ENCODE measurements at regions not wholly inside any gene's neighbourhood (a gene's known extent, or its start where the extent isn't known, plus 50 kb on each side); places are given as distances from the start of the nearest gene placed in this dataset.

DNA sequence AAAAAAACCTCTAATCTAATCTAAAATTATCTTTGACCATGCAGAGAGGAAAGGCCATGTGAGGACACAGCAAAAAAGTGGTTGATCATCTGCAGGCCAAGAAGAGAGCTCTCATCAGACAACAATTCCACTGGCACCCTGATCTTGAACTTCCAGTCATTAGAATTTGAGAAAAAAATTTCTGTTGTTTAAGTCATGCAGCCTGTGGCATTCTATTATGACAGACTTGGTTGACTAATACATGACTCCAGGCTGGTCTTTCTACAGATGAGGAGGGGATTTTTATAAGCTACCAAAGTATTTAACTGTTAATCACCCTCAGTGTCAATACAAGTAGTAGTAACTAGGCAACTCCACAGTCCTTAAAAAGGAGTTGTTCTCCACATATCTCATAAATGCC is 358.5 kb upstream of the RGMB start:
- DNase-seq: no peak

DNA sequence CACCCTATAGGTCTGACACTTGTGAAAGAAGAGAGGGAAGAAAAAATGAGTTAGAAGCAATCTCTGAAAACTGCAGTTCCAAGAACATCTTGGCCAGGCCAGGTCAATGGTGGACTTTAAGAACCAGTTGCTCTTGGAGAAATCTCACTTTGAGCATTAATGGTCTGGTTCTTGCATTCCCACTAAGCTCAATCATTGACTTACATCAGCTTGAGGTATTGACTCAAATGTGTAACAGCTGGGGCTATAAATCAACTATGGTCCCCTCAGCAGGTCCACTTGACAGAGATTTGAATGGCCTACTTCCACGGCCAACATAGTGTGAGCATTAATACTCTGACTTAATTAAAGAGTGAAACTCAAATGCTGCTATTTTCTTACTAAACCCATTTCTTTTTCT is 357.8 kb upstream of the RGMB start:
- DNase-seq: no peak

DNA sequence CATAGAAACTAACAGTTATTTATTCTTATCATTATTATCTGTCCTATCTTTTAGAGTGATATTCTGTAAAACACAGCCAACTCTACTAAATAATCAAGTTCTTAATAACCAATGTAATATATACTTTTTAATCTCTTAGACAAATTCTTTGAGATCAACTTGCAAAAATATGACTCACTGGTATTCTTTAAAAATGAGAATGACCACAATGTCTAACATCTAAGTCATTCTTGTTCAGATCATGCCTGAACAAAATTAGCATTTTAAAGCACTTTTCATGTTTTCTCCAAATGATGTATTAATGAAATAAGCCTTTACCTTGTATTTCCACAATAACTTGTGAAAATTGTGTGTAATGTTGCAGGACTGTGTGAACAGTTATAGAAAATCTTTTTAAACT is 356.9 kb upstream of the RGMB start:
- no peak for DNase-seq

DNA sequence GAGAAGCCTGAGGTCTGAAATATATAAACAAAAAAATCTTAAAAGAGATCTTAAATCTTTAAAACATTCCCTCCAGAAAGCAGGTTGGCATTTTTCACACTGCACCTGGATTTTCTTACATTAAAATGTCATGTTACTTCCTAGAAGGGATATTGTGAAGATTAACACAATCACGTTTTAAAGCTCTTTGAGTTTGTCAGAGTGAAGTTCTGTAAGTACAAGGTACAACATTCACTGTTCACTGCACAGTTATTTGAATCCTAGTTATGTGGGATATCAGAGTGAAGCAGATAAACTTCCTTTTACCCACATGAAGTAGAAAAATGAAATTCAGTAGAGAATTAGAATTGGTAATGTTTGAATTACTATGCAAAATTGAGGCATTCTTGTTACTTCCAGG is 353.6 kb upstream of the RGMB start:
- DNase-seq: no peak

DNA sequence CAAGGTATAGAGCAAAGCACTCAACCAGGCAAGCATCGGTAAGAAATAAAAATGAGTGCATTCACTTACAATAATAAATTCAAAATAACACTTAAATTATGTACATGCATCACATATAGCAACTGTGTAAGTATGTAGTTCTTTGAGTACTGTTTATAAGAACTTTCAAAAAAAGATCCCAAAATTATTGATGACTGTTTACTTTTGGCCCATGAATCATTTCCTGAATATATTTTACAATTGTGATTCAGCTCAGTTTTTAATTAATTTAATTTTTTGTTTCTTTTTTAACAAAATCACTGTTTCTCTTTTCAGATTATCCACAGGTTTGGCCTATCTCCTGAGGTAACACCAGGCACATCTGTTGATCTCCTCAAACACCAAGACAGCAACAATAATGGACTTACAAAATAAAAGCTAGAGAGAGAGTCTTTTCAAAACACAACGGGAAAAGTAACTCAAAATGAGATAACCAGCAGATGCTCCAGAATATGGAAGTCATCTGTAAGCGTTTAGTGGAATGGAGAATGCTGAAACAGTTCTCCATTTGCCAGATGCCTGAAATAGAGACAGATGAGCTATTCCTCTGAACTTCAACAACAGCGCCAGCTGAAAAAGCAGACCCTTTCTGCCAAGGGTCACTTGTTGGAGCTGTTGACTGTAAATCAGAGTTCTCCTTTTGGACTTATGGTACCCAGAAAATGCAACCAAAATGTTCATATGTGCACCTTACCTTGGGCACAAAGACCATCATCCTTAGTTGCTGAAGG is 348.6 kb upstream of the RGMB start:
- DNase-seq: no peak

DNA sequence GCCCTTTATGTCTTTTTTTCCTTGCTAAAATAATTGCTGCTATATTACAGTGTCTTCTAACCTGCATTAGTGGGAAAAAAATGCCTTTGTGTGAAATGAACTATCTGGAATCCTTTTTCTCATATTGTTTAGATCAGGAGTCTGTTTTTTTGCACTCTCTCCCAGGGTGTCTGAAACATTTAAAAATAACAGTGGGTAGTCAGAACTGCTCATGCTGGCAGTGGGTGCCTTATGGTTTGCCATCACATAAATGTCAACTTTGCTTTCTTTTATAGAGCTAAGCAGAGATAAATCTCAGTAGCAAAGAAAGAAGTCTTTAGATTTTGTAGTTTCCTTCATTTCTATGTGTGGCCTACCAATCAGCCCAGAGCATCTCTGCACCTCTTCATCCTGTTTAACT is 347.8 kb upstream of the RGMB start:
- DNase-seq: no peak

DNA sequence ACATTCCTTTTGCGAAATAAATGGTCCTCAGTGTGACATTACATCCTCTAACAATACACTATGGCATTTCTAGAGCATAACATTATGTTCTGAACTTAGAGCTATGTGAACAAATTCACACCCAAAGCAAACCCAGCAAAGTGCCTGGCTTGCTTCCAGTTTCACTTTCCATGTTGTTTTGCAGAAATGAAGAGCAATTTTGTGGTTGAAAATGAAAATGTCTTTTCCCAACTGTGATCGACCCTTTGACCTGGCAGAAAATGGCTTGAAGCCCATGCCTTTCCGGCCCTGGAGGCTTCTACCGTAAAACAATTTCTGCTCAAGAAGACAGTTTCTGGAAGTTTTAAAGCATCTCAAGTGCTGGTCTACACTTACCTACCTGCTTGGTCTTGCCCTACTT is 344.7 kb upstream of the RGMB start:
- DNase-seq: no peak

DNA sequence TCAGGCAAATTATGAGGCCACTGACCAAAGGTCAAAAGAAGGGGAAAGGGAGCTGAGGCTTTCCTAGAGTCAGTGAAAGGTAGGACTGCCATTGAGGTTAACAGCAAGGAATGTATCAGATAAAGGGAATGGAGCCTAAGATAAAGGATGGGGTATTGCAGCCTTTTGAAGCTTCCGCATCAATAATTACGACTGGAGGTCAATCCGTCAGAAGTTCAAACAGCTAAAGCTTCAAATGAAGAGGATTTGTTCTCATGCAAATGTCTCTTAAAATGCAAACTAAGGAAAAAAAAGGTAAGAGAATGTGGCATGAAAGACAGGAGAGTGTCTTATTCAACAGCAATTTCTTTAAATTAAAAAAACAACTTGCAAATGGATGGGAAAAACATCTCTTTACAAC is 341.1 kb upstream of the RGMB start:
- DNase-seq: no peak

DNA sequence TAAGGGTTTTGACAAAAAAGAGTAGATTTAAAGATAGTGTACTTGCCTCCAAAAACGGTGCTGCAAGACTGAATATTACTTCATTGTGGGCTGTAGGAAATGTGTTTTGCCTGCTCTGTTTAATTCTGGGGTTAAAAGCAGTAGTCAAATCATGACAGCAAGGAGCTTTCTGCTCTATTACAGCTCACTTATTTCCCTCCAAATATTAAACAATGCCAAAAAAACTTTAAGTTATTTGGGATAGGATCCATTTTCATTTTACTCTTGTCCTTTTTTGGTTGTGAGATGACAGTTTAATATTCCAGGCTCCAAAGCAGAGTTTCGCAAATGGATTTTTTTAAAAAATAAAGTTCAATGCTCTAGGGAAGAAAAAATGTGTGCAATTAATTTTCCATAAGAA is 340.4 kb upstream of the RGMB start:
- no peak for DNase-seq

DNA sequence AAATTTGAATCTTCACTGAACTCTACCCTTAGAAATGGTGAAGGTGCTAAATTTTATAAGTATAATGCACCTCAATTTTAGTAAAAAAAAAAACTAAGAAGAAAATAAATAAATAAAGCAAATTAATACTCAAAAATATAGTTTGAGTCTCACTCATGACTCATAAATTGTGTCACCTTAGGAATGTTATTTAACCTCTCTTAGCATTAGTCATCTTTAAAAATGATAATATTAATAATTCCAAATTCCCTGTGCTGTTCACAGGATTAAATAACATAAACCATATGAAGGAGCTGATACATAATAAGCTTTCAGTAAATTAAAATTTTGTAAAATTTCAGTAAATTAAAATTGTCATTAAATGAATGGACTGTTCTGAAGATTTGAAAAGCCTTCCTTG is 339.8 kb upstream of the RGMB start:
- DNase-seq: no peak

DNA sequence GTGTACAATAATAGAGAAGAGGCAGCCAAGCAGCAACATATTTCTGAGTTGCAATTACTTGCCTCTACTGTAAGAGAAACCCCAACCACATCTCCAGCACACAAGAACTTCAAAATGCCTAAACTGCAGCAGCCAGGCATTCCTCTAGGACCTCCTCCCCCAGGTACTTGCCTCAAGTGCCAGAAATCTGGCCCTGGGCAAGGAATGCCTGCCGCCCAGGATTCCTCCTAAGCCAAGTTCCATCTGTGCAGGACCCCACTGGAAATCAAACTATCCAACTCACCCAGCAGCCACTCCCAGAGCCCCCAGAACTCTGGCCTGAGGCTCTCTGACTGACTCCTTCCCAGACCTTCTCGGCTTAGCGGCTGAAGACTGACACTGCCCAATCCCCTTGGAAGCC is 336.8 kb upstream of the RGMB start:
- DNase-seq: no peak

DNA sequence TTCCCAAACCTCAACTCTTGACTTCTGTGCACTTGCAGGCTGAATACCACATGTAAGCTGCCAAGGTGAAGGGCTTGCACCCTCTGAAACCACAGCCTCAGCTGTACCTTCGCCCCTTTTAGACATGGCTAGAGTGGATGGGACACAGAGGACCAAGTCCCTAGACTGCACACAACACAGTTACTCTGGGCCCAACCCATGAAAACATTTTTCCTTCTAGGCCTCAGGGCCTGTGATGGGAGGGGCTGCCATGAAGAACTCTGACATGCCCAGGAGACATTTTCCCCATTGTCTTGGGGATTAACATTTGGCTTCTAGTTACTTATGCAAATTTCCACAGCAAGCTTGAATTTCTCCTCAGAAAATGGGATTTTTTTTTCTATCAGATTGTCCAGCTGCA is 331.0 kb upstream of the RGMB start:
- no peak for DNase-seq

DNA sequence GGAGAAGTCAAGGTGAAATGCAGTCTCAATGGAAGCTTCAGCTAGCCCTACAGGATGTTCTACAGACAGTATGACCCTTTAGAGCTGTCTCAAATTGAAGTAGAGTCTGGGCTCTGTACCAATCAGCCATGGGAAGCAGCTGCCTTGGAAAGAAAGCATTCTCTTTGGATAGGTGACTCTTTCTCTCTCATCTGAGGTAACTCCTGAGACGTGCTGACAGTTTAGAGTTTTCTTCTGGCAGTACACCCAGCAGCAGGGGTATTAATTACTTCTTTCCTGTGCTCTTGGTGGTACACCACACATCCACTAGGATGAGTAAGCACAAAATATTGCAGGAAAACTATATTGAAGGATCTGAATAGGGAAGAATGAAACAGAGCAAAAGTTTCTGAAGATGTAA is 329.6 kb upstream of the RGMB start:
- no peak for DNase-seq

DNA sequence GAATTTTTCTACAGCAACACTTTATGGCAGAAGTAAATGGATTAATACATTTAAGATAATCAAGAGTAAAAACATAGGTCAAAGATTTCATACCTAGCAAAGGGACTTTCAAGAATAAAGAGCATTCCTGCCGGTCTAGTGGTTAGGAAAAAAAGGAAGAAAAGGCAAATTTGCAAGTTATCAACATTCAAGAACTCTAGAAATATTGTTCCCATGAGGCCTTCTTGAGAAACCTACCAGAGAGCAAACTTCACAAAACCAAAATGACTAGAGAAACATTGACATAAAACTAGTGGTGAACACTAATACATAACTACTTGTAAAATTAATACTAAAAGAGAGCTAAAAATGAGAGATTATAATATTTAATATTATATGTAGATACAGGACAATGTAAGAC is 320.2 kb upstream of the RGMB start:
- no peak for DNase-seq

DNA sequence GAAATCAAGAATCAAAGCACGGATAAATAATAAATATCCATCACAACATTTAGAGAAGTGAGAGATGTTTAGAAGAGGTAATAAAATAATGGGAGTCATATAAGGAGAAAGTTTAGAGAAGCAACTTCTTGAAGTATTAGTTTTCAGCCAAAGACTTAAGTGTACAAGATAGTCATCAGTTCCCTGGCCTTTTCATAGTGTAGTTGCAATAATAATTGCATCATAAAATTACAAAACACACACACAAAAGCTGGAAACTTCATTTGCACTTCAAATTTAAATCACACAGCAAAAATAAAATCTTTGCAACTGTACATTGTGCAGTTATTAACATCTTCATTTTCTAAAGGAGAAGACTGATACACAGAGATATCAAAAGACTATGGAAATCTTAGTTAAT is 319.1 kb upstream of the RGMB start:
- no peak for DNase-seq

DNA sequence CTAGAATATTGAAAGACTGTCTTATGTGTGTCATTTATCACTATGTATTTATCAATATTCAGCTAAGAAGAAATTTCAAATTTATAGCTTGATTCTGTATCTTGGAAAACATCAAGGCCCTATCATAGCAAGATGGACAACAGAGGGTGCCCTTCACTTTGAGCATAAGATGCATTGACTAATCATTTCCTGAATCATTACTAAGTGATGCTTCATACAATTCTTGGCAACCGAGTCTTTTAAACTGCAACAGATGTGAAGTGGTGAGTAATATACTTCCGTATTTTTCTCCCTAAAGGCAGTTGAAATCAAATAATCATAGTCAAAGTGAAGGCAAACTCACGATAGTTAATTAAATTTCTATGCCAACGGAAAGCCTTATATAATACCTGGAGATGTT is 318.6 kb upstream of the RGMB start:
- DNase-seq: no peak

DNA sequence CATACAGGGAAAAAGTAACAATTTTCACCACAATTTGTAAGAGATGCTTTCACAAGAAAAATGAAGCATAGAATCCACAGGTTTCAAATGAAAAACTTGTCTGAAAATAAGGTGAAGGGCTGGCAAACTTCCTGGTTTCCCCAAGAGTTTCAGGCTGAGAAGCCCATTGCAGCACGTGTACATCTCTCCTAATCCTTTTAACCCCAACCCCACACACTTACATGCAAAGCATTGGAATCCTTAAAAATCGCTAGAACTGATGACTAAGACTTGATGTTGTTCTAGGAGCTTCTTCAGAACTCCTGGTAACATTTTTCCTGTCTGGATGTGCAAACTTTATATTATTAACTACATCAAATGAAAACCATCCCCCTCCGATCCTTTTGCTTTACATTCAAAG is 317.8 kb upstream of the RGMB start:
- DNase-seq: no peak

DNA sequence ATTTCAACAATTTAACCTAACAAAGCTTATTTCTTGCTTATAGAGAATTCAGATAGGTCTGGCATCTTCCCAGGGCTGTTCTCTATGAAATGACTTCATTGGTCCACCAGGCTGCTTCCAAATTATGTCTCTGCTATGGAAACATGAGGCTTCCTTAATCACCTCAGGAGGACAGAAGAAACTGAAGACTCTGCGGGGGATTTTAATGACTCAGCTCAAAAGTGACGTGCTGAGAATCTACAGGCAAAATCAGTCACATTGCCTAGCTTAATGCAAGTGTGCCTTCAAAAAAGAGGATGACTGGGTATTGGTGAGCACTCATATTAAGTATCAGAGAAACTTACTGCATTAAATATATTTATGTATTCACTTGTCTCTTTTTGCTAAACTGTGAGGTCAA is 315.5 kb upstream of the RGMB start:
- DNase-seq: no peak

DNA sequence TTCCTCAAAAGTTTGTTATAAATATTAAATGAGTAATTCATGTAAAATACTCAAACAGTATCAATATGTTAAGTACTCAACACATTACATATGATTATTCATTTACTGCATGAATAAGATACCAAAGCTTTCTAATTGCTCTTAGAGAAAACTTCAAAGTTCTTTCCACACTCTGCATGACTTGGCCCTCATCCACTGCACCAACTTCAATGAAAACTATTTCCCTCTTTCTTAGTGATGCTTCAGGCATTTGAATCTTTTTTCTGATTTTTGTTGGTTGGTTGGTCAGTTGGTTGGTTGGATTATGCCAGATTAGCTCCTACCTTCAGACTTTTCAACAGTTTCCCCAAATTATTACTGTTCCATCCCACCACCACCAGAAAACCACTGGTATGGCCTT is 314.7 kb upstream of the RGMB start:
- no peak for DNase-seq

DNA sequence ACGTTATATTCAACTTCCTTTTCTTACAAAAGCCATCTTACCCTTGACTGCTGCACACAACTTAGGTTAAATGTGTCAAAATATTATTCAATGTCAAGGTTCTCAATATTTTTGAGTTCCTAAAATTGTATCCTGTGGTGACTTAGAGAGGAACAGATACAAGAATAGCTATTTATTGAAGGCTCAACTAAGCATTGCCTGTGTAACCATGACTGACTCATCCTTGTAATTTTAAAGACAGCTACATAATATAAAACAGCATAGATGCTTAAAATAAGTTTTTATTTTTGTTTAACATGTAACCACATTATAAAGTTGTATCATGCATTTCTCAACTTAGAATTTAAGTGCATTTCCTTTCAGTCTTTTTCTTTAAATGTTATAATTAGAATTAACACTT is 312.9 kb upstream of the RGMB start:
- no peak for DNase-seq

DNA sequence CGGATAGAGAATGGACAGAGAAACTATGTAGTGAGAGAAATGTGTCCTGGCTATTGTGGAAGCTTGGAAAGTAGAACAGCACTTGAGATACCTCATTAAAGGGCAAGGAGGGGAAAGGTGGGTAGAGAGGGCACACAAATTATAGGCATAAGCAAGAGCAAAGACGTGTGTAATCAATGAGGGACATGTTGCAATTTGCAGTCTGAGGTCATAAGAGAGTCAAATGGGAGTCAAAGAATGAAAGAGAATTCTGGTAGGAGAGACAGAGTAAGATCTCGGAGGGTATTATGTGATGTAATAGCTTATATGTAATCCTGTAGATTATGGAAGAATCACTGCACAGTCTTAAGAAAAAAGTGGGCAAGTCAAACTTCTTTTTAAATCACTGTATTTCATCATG is 312.0 kb upstream of the RGMB start:
- DNase-seq: no peak

DNA sequence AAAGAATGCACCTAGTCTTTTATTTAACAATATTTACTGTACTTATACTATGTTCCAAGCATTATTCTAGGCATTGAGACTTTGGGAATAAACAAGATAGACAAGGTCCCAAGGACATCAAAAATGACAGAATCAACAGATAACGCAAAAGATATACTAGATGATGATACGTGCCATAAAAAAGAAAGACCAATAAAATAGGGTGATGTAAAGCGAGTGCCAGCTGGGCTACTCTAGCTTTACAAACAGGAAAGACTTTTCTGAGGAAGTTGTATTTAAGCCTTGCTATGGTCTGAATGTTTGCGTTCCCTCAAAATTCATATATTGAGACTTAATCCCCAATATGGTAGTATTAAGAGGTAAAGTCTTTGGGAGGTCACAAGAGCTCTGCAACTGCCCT is 310.2 kb upstream of the RGMB start:
- DNase-seq: no peak

DNA sequence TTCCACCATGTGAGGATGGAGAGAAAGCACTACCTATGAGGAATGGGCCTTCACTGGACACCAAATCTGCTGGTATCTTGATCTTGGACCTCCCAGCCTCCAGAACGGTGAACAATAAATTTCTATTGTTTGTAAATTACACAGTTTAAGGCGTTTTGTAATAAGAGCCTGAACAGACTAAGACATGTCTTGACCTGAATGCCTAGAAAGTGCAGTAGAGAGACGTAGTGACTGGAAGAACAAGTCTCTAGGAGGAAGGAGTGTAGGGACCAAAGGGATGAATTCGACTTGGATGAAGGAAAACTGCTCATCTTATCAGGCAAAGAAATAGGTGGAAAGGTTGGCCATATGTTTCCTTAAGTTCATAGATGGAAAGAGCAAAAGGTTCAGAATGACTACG is 309.8 kb upstream of the RGMB start:
- DNase-seq: no peak

DNA sequence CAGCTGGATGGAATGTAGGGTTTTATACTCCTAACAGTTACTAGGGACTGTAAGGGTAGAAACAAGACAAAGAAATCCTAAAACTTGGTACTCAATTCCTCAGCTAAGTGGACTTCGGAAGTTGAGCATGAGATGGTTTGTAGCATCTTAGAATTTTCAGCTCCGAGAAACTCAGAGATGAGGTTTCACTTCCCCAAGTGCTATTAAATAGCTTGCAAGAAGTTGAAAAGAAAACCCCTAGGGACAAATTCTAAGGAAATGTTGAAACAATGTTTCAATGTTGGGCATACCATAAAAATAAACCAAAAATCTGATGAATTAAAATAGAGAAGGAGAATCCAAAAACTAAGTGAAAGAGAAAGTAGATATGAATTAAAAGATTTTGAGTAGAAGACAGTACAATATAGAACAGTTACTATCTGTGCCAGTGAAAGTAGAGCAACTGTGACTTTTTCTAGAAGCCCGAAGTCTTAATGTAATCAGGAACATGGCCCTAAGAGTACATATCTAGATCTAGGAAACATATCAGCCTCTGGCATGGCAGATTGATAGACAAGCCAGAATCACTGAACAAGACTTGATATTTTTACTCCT is 308.6 kb upstream of the RGMB start:
- DNase-seq: no peak

DNA sequence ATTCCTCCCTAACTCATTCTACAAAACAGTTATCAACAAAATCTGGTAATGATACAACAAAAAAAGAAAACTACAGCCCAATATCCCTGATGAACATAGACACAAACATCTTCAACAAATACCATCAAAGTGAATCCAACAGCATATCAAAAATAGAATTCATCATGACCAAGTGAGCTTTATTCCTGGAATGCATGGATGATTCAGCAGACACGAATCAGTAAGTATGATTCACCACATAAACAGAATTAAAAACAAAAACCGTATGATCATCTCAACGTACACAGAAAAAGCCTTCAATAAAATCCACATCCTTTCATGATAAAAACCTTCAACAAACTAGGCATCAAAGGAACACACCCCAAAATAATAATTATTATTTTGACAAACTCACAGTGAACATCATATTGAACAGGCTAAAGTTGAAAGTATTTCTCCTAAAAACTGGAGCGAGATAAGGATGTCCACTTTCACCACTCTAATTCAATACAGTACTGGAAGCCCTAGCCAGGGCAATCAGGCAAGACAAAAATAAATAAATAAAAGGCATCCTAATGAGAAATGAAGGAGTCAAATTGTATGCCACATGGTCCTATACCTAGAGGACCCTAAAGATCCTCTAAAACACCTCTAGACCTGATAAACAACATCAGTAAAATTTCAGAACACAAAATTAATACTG is 305.1 kb upstream of the RGMB start:
- no peak for DNase-seq

All from NCI-H1105 (cell line).